Neutrophil (primary cell): ENCODE measurements at regions not wholly inside any gene's neighbourhood (a gene's known extent, or its start where the extent isn't known, plus 50 kb on each side); places are given as distances from the start of the nearest gene placed in this dataset.

ENCODE experiments used
- H3K27ac ChIP-seq: fragments of 200-600 bp; sonication (generic); 2 replicates; pipeline ENCODE4 v1.5.1; 2016; ENCODE audit warnings: mild to moderate bottlenecking, moderate library complexity
- H3K27me3 ChIP-seq: fragments of 200-600 bp; sonication (generic); 2 replicates; pipeline ENCODE4 v1.6.0; 2016; ENCODE audit warnings: mild to moderate bottlenecking
- H3K36me3 ChIP-seq: fragments of 200-600 bp; sonication (generic); 2 replicates; pipeline ENCODE4 v1.5.1; 2017
- H3K4me1 ChIP-seq, 2 experiments: fragments of 200-600 bp in 1 of 2; sonication (generic) in 1 of 2; 1 replicate in 1 of 2; 2 replicates in 1 of 2; pipeline versions ENCODE4 v1.5.1 to v1.6.1; 2013 to 2016; ENCODE audit warnings: low read depth in 1 of 2, low read length in 1 of 2, mild to moderate bottlenecking in 1 of 2, moderate library complexity in 1 of 2; ENCODE audit not compliant: control insufficient read depth in 1 of 2, insufficient read depth in 1 of 2
- H3K4me3 ChIP-seq, 2 experiments: fragments of 200-600 bp in 1 of 2; sonication (generic) in 1 of 2; 1 replicate in 1 of 2; 2 replicates in 1 of 2; pipeline ENCODE4 v1.5.1; 2013 to 2016; ENCODE audit warnings: low read depth in 1 of 2, low read length in 1 of 2, mild to moderate bottlenecking in 1 of 2, moderate library complexity in 1 of 2
- H3K9me3 ChIP-seq: fragments of 200-600 bp; sonication (generic); 2 replicates; pipeline ENCODE4 v1.5.1; 2016
- TF ChIP-seq, protein P1 (sequence below): fragments of 200-600 bp; sonication (generic); IDR thresholded peaks from 2 replicates; pipeline ENCODE4 v1.5.1; 2016; ENCODE audit warnings: antibody characterized with exemption

DNA sequence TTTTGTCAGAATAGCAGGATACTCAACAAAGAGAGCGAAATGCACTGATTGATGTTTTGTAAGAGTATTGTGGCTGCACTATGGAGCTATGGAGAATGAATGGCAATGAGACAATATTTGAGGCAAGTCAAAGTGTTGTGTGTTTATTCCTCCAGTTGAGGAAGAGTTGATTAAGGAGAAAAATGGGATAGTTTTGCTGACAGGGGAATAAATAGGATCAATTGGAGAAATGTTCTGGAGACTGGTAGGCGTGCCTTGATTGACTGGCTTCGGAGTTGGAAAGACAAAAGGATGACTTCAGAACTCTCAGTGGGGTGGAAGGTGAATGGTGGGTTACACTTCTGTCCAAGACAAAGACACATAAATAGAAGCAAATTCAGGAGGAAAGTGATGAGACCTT, 1254.9 kb upstream of the TMEM132C start:
- Histone ChIP-seq H3K9me3 (no peaks in the 10 kb centered on the region), H3K36me3 (no peaks in the 10 kb centered on the region), H3K27me3 (no peaks in the 10 kb centered on the region), H3K4me1 (no peaks in the 10 kb centered on the region), H3K27ac (no peak overlapping the region), H3K4me3 (no peak overlapping the region)
- TF ChIP-seq, protein P1, sequence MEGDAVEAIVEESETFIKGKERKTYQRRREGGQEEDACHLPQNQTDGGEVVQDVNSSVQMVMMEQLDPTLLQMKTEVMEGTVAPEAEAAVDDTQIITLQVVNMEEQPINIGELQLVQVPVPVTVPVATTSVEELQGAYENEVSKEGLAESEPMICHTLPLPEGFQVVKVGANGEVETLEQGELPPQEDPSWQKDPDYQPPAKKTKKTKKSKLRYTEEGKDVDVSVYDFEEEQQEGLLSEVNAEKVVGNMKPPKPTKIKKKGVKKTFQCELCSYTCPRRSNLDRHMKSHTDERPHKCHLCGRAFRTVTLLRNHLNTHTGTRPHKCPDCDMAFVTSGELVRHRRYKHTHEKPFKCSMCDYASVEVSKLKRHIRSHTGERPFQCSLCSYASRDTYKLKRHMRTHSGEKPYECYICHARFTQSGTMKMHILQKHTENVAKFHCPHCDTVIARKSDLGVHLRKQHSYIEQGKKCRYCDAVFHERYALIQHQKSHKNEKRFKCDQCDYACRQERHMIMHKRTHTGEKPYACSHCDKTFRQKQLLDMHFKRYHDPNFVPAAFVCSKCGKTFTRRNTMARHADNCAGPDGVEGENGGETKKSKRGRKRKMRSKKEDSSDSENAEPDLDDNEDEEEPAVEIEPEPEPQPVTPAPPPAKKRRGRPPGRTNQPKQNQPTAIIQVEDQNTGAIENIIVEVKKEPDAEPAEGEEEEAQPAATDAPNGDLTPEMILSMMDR = no peak

DNA sequence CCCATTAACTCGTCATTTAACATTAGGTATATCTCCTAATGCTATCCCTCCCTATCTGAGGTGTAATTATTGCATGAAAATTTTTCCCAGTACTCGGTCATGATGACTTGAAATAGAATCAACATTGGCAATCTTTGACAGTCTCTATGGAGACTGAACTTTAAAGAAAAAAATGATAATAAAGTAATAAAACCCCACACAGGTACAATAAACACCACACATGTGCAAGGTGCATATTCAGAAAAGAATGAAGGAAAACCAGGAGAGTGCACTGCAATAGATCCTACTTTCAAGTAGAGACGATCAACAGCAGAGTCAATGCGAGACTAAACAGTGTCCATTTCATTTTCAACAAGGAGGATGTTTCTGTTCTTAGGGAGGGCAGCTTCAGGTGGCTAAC, 1253.8 kb upstream of the TMEM132C start:
- H3K36me3 ChIP-seq = no peaks in the 10 kb centered on the region
- TF ChIP-seq, protein P1 = no peak
- no peaks in the 10 kb centered on the region for H3K27me3 ChIP-seq
- no peak overlapping the region for H3K4me3 ChIP-seq
- H3K27ac ChIP-seq = no peak overlapping the region
- no peaks in the 10 kb centered on the region for H3K4me1 ChIP-seq
- H3K9me3 ChIP-seq = no peaks in the 10 kb centered on the region

DNA sequence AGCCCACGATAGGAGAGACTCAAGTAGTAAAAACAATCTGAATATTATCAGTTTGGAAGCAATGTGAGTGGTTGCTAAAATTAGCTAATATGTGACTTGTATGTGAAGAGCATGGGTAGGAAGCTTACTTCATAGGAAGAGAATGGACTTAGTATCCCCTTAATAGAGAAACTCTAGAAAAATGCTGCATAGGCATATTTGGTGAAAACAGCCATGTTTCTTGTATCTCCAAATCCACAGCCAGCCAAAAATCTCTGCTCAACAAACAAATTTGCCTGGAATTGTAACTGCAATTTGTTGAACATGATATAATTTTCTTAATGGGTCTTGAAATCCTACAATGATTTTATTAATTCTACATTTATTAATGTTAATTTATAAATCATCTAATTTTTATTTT, 1252.9 kb upstream of the TMEM132C start:
- no peaks in the 10 kb centered on the region for H3K9me3 ChIP-seq
- H3K4me1 ChIP-seq = no peaks in the 10 kb centered on the region
- H3K36me3 ChIP-seq = no peaks in the 10 kb centered on the region
- TF ChIP-seq, protein P1 = no peak
- H3K27ac ChIP-seq = no peak overlapping the region
- no peak overlapping the region for H3K4me3 ChIP-seq
- H3K27me3 ChIP-seq = no peaks in the 10 kb centered on the region

DNA sequence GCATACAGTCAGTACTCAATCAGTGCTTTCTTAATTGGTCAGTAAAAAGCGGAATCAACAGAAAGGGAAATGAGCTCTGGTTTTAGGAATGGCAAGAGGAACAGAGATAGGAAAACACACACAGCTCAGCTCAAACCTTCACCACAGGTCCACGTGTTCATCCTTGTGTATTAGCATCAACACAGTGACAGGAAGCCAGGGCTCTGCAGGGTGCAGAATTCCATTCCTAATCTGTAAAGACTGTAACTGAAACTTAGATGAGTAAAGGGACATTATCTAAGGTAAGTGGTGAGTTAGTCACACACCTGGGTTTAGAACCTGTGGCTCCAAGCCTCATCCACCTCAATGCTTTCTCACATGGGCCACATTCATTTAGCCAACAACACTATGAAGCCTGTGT, 1242.2 kb upstream of the TMEM132C start:
- H3K36me3 ChIP-seq = no peaks in the 10 kb centered on the region
- H3K9me3 ChIP-seq = no peaks in the 10 kb centered on the region
- no peaks in the 10 kb centered on the region for H3K4me1 ChIP-seq
- H3K4me3 ChIP-seq = no peak overlapping the region
- no peak overlapping the region for H3K27ac ChIP-seq
- H3K27me3 ChIP-seq = no peaks in the 10 kb centered on the region
- TF ChIP-seq, protein P1 = no peak

DNA sequence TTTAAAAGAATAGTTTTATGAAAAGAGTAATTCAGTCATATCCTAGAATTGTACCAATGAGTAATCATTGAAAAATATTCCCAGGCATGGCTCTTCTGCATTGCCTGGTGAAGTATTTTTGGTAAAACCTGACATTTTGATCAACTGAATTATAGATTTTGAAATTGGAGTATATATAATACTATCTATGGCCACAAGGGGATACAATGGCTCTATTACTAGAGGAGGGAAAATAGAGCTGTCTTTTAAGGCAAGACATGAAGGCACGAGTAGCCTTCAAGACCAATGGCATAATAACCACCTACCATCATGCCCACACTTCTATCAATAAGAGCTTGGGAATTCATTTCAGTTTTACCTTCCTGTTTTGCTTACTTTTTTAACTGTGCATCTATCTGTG, 1241.4 kb upstream of the TMEM132C start:
- TF ChIP-seq, protein P1 = no peak
- H3K27ac ChIP-seq = no peak overlapping the region
- H3K36me3 ChIP-seq = no peaks in the 10 kb centered on the region
- H3K4me1 ChIP-seq = no peaks in the 10 kb centered on the region
- H3K27me3 ChIP-seq = no peaks in the 10 kb centered on the region
- H3K4me3 ChIP-seq = no peak overlapping the region
- H3K9me3 ChIP-seq = no peaks in the 10 kb centered on the region
